Osteoblast (primary cell): ENCODE measurements at regions not wholly inside any gene's neighbourhood (a gene's known extent, or its start where the extent isn't known, plus 50 kb on each side); places are given as distances from the start of the nearest gene placed in this dataset.

ENCODE experiments used
- DNase-seq: peaks from one replicate; pipeline ENCODE4 v3.0.0; 2011; ENCODE audit warnings: low spot score, mixed read lengths; ENCODE audit not compliant: insufficient read length; ENCODE audit errors: missing footprints
- H2AFZ ChIP-seq: 2 replicates; pipeline ENCODE4 v1.6.0; 2011; ENCODE audit warnings: mild to moderate bottlenecking, low read length
- H3K27ac ChIP-seq: 2 replicates; pipeline ENCODE4 v1.5.1; 2011; ENCODE audit warnings: mild to moderate bottlenecking, low read depth, low read length, moderate library complexity
- H3K27me3 ChIP-seq: 2 replicates; pipeline ENCODE4 v1.6.0; 2012; ENCODE audit warnings: mild to moderate bottlenecking, control low read depth, inconsistent platforms, low read length, moderate library complexity; ENCODE audit not compliant: insufficient read depth
- H3K36me3 ChIP-seq: 2 replicates; pipeline ENCODE4 v1.5.1; 2011; ENCODE audit warnings: mild to moderate bottlenecking, low read length, control low read depth, moderate library complexity; ENCODE audit not compliant: insufficient read depth
- H3K4me1 ChIP-seq: 2 replicates; pipeline ENCODE4 v1.5.1; 2011; ENCODE audit warnings: mild to moderate bottlenecking, low read length, control low read depth, moderate library complexity; ENCODE audit not compliant: insufficient read depth
- H3K4me2 ChIP-seq: 2 replicates; pipeline ENCODE4 v1.6.0; 2011; ENCODE audit warnings: mild to moderate bottlenecking, low read length; ENCODE audit not compliant: insufficient read depth
- H3K4me3 ChIP-seq: fragments of 200-600 bp; sonication (generic); 3 replicates; pipeline ENCODE4 v1.5.1; 2012; ENCODE audit warnings: mild to moderate bottlenecking, low read length, inconsistent platforms; ENCODE audit not compliant: insufficient read depth
- H3K79me2 ChIP-seq: 2 replicates; pipeline ENCODE4 v1.6.0; 2012; ENCODE audit warnings: mild to moderate bottlenecking, low read length, control low read depth, inconsistent platforms; ENCODE audit not compliant: insufficient read depth
- H3K9me3 ChIP-seq: 2 replicates; pipeline ENCODE4 v1.5.1; 2011; ENCODE audit warnings: low read depth, low read length, control low read depth
- H4K20me1 ChIP-seq: 2 replicates; pipeline ENCODE4 v1.6.0; 2012; ENCODE audit warnings: mild to moderate bottlenecking, low read length, control low read depth; ENCODE audit not compliant: insufficient read depth
- TF ChIP-seq, protein P1 (sequence below): IDR thresholded peaks from 2 replicates; pipeline ENCODE4 v1.5.1; 2011; ENCODE audit warnings: mild to moderate bottlenecking, low read depth, low read length, moderate library complexity; ENCODE audit errors: extremely low read depth

DNA sequence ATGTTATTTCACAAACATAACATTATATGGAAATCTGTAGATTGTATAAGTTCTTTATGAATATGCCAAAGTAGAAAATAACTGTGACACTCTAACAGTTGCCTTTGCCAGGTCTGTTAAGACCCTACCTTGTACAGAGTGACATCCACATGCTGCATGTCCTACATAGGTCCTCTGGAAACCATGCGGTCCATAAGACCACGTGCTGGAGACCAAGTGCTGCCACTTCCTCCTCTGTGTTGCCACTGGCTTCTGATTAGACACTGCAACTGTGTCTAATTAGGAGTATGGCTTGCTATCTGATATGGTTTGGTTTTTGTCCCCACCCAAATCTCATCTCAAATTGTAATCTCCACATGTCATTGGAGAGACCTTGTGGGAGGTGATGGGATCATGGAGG lies 855.5 kb upstream of the SEMA6D start:
- Histone ChIP-seq H4K20me1 (no peaks in the 10 kb centered on the region), H3K9me3 (peaks cover 4% of the 10 kb centered on the region), H3K27me3 (no peaks in the 10 kb centered on the region), H3K27ac (no peak overlapping the region), H3K36me3 (no peaks in the 10 kb centered on the region), H3K4me3 (no peak overlapping the region), H2AFZ (no peak overlapping the region), H3K79me2 (no peaks in the 10 kb centered on the region), H3K4me1 (no peaks in the 10 kb centered on the region), H3K4me2 (no peak overlapping the region)
- TF ChIP-seq, protein P1, sequence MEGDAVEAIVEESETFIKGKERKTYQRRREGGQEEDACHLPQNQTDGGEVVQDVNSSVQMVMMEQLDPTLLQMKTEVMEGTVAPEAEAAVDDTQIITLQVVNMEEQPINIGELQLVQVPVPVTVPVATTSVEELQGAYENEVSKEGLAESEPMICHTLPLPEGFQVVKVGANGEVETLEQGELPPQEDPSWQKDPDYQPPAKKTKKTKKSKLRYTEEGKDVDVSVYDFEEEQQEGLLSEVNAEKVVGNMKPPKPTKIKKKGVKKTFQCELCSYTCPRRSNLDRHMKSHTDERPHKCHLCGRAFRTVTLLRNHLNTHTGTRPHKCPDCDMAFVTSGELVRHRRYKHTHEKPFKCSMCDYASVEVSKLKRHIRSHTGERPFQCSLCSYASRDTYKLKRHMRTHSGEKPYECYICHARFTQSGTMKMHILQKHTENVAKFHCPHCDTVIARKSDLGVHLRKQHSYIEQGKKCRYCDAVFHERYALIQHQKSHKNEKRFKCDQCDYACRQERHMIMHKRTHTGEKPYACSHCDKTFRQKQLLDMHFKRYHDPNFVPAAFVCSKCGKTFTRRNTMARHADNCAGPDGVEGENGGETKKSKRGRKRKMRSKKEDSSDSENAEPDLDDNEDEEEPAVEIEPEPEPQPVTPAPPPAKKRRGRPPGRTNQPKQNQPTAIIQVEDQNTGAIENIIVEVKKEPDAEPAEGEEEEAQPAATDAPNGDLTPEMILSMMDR, result no peak
- no peak for DNase-seq

GRCh38 chr15:46865155-46865554 lies 852.1 kb upstream of the SEMA6D start:
- no peak overlapping the region for H3K27ac ChIP-seq
- DNase-seq, result no peak
- TF ChIP-seq, protein P1, result no peak
- no peaks in the 10 kb centered on the region for H4K20me1 ChIP-seq
- H3K4me1 ChIP-seq, result no peaks in the 10 kb centered on the region
- no peak overlapping the region for H3K4me2 ChIP-seq
- no peak overlapping the region for H3K4me3 ChIP-seq
- peaks cover 4% of the 10 kb centered on the region for H3K9me3 ChIP-seq
- no peaks in the 10 kb centered on the region for H3K27me3 ChIP-seq
- no peaks in the 10 kb centered on the region for H3K79me2 ChIP-seq
- H2AFZ ChIP-seq, result no peak overlapping the region
- H3K36me3 ChIP-seq, result no peaks in the 10 kb centered on the region

- H3K27ac ChIP-seq, result no peak overlapping the region
- H3K36me3 ChIP-seq, result no peaks in the 10 kb centered on the region
These were observed 844.9 kb upstream of the SEMA6D start for GRCh38 chr15:46872286-46872980.

GRCh38 chr15:46872981-46873330 lies 844.3 kb upstream of the SEMA6D start:
- no peaks in the 10 kb centered on the region for H3K4me1 ChIP-seq
- H3K4me3 ChIP-seq, result no peak overlapping the region
- H3K27ac ChIP-seq, result no peak overlapping the region
- no peaks in the 10 kb centered on the region for H3K79me2 ChIP-seq
- no peaks in the 10 kb centered on the region for H4K20me1 ChIP-seq
- H3K4me2 ChIP-seq, result no peak overlapping the region
- no peaks in the 10 kb centered on the region for H3K27me3 ChIP-seq
- no peaks in the 10 kb centered on the region for H3K9me3 ChIP-seq
- DNase-seq, result no peak
- H2AFZ ChIP-seq, result no peak overlapping the region
- TF ChIP-seq, protein P1, result no peak
- no peaks in the 10 kb centered on the region for H3K36me3 ChIP-seq

More at GRCh38 chr15:46872286-46872980, 844.9 kb upstream of the SEMA6D start:
- Histone ChIP-seq H2AFZ (no peak overlapping the region), H4K20me1 (no peaks in the 10 kb centered on the region), H3K4me2 (no peak overlapping the region), H3K4me1 (no peaks in the 10 kb centered on the region), H3K4me3 (no peak overlapping the region), H3K27me3 (no peaks in the 10 kb centered on the region), H3K79me2 (no peaks in the 10 kb centered on the region), H3K9me3 (no peaks in the 10 kb centered on the region)
- no peak for DNase-seq
- TF ChIP-seq, protein P1, result no peak
